HG02981 (cell line): ENCODE measurements at regions not wholly inside any gene's neighbourhood (a gene's known extent, or its start where the extent isn't known, plus 50 kb on each side); places are given as distances from the start of the nearest gene placed in this dataset.
"Not testable (repeated sequence)": the region's sequence is repeated elsewhere in the genome, so short reads cannot be mapped to it uniquely, and the experiment has no call there.

Source experiments
- ATAC-seq: cut with Tn5 transposase; IDR thresholded peaks from one replicate; pipeline ENCODE4 v1.9.1; 2021; ENCODE audit warnings: mild to moderate bottlenecking, moderate library complexity; ENCODE audit not compliant: unreplicated experiment

GRCh38 chr11:22920939-22921565 lies 60.8 kb upstream of the CCDC179 start:
- ATAC-seq = peak; percentile 98

DNA sequence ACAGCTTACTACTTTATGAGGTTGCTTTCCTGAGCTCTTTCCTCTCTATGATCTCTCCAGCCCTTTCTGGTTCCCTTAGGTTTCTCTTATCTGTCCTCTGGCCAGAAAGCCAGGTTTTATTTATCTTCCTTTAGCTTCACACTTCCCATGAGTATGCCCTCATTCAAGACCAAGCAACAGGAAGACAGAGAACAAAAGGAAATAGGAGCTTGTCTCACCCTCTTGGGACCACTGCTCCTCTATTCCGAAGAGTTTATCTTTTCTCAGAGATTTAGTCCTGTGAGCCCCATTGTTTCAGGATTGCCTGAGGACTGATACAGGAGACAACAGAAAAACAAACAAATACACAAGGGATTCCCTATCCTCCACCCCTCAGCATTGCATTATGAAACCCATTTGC lies 62.4 kb upstream of the CCDC179 start:
- ATAC-seq = no peak

DNA sequence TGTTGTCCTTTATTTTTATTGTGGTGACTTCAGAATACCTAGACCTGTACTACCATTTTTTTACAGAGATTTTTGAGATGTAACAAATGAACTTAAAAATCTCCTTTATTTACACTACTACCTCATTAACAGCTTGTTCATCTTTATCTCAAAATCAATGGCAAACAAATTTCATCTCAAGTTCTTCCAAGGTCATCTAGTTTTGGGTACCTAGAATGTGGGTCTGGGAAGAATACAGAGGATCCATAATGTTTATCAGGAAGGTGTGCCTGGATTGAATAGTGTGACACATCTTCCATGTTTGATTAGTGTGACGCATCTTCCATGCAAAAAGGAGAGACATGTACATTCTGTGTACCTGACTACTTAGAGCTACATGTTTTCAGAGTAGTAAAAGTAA lies 63.3 kb upstream of the CCDC179 start:
- ATAC-seq = no peak

GRCh38 chr11:22926341-22926740 lies 66.1 kb upstream of the CCDC179 start:
- ATAC-seq = no peak

- ATAC-seq = no peak
These were observed 67.5 kb upstream of the CCDC179 start for GRCh38 chr11:22927793-22928192.

DNA sequence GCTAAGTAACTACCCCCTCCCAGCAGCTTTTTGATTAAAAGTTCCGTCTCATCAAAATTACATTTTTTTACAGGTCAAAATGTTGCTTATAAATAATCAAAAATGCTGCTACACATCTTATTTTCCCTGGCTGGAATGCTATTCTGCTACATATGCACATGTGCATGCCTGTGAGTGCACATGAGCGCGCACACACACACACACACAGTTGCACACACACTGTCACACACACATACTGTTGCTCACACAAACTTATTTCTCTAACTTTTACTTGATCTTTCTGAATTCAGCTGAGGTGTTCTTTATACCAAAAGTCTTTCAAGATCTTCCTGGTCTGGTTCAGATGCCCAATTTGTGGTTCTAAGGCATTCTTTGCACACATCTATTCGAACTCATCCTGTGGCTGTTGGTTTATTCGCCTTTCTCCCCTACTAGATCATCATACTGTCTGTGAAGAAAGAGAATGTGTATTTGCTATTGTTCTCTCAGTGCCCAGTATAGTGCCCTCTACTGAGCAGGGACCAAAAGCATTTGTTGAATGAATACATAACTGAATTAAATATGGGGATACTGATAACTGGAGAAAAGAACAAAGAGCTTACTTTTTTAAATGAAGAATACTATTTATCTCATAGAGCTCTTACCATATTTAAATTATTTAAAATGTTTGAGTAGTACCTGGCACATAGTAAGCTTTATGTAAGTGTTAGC lies 68.1 kb upstream of the CCDC179 start:
- no peak for ATAC-seq

GRCh38 chr11:22930816-22931594 lies 70.7 kb upstream of the CCDC179 start:
- ATAC-seq = peak; percentile 99

DNA sequence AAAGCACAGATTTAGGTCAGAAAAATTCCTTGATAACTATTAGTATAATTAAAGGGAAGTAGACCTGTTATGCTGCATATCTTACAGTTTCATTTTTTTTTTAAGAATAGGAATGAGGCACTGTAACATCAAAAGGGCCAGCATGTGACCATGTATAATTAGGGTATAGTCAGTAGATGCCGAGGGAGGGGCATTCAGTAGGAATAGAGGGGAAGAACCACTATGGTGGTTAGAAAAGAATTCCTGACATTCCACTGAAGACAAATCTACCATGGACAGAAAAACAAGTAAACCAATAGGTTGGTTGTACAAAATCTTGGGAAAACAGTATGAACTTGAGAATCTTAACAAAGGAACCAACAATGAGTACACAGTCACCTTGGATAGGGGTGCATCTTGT lies 78.4 kb upstream of the CCDC179 start:
- ATAC-seq = no peak

DNA sequence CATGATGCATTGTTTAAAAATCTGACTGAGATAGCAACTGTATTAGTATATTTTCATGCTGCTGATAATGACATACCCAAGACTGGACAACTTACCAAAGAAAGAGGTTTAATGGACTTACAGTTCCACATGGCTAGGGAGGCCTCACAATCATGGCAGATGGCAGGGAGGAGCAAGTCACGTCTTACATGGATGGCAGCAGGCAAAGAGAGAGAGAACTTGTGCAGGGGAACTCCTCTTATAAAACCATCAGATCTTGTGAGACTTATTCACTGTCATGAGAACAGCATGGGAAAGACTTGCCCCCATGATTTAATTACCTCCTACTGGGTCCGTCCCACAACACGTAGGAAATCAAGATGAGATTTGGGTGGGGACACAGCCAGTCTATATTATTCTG lies 81.3 kb upstream of the CCDC179 start:
- not testable (repeated sequence) for ATAC-seq

GRCh38 chr11:22957786-22958185 lies 97.5 kb upstream of the CCDC179 start:
- ATAC-seq = no peak

- no peak for ATAC-seq
These were observed 114.0 kb upstream of the CCDC179 start for GRCh38 chr11:22974251-22974650.

- no peak for ATAC-seq
These were observed 115.9 kb upstream of the CCDC179 start for GRCh38 chr11:22976146-22976545.

DNA sequence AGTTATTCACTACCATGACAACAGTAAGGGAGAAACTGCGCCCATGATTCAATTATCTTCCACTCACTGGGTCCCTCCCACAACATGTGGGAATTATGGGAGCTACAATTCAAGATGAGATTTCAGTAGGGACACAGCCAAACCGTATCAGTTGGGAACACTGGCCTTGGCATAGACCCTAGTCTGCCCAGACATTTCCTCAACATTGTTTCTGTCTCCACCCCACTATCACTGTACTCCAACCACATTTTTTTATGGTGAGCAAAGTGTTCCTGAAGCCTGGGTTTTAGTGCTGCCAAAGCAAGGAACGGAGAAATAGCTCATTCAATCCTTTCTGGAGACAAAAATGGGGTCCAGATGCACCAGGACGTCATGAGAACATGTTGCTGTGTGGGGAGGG lies 122.6 kb upstream of the CCDC179 start:
- no peak for ATAC-seq

- no peak for ATAC-seq
These were observed 123.8 kb upstream of the CCDC179 start for GRCh38 chr11:22984045-22984444.

GRCh38 chr11:22989371-22989770 lies 129.1 kb upstream of the CCDC179 start:
- no peak for ATAC-seq

GRCh38 chr11:22991196-22991595 lies 130.9 kb upstream of the CCDC179 start:
- ATAC-seq = no peak

- ATAC-seq = no peak
These were observed 146.5 kb upstream of the CCDC179 start for GRCh38 chr11:23006730-23007129.

DNA sequence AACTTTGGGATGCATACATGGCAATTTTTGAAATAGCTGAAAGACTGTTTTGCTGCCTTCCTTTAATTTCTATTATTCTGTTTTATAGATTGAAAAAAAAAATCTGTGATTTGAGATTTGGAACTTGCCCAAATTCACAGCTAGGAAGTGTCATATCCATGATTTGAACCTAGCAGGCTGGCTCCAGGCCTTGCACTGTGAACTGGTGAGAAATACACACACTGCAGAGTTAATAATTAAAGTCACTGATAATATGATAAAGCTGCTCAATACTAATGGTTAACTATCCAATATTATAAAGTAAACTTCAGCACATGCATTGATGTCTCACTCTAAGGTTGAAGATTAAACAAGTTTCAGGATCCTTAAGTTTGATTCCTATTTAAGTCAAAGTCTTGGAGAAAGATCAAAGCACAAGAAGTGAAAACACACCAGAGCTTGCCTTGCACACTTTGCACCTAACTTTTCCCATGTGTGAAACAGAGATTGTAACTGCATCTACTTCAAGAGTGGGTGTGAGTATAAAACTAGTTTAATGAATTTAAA lies 150.6 kb upstream of the CCDC179 start:
- ATAC-seq = no peak

DNA sequence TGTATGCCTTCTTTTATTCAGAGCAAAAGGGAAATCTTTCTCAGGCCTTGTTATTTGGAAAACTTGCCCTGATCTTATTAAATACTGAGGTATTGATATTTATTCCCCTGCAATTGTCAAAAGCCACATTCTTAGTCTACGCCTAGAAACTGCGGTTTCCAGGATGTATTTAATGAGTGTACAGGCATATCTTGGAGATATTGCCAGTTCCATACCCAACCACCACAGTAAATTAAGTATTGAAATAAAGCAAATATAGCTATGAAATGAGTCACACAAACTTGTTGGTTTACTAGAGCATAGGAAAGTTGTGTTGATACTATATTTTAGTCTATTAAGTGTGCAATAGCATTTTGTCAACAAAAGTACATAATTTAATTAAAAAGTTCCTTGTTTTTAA lies 152.7 kb upstream of the CCDC179 start:
- ATAC-seq = no peak

GRCh38 chr11:23013509-23013908 lies 153.2 kb upstream of the CCDC179 start:
- no peak for ATAC-seq

- peak; percentile 53 for ATAC-seq
These were observed 161.1 kb upstream of the CCDC179 start for GRCh38 chr11:23021287-23021863.
